Peyer's patch (tissue), 4 donors: ENCODE measurements at regions not wholly inside any gene's neighbourhood (a gene's known extent, or its start where the extent isn't known, plus 50 kb on each side); places are given as distances from the start of the nearest gene placed in this dataset.

Experiments
- DNase-seq, 3 donors: peaks; one replicate each; pipeline ENCODE4 v3.0.0-alpha.2; 2017 to 2019
- H3K27ac ChIP-seq, 4 donors: fragments of 200-600 bp; sonication (generic); one replicate each; pipeline ENCODE4 v1.5.1; 2016 to 2019
- H3K27me3 ChIP-seq, 2 donors: fragments of 200-600 bp; sonication (generic); one replicate each; pipeline ENCODE4 v1.5.1; 2019
- H3K36me3 ChIP-seq, 3 donors: fragments of 200-600 bp; sonication (generic); one replicate each; pipeline ENCODE4 v1.5.1; 2016 to 2019
- H3K4me1 ChIP-seq, 4 donors: fragments of 200-600 bp; sonication (generic); one replicate each; pipeline ENCODE4 v1.5.1; 2016 to 2019
- H3K4me3 ChIP-seq, 4 donors: fragments of 200-600 bp; sonication (generic); 1 replicate in 3 of 4; 2 replicates in 1 of 4; pipeline ENCODE4 v1.5.1; 2016 to 2019; ENCODE audit warnings: mild to moderate bottlenecking in 1 of 4
- H3K9me3 ChIP-seq, 4 donors: fragments of 200-600 bp; sonication (generic); one replicate each; pipeline ENCODE4 v1.5.1; 2016 to 2019; ENCODE audit warnings: mild to moderate bottlenecking in 1 of 4
- CTCF ChIP-seq, 6 experiments: fragments of 450-650 bp in 4 of 6; fragments of 200-600 bp in 2 of 6; sonication (generic) in 1 of 6; IDR thresholded peaks; one replicate each; pipeline ENCODE4 v1.5.1; 2017 to 2019; ENCODE audit warnings: antibody characterized with exemption in 6 of 6, mild to moderate bottlenecking in 3 of 6, moderate library complexity in 1 of 6
- POLR2A ChIP-seq, 2 donors: fragments of 450-650 bp; IDR thresholded peaks; one replicate each; pipeline ENCODE4 v1.5.1; 2017; ENCODE audit warnings: antibody characterized with exemption in 2 of 2, mild to moderate bottlenecking in 2 of 2, moderate library complexity in 2 of 2

DNA sequence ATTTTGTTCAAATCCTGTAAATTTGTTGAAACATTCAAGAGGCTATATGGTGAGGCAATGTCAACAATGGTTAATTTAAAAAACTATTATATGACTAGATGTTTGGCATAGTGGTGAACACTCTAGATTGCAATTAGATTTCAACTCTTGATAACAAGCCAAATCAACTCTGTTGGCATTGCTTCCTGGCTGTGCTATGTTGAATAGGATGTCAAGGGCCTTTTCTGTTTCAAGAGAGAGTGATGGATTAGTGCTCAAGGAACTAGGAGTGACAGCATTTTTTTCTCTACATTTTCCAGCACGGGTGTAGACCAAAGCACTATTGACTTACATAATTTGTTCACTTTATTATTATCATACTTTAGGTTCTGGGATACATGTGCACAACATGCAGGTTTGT is 172.4 kb upstream of the KCNH7 start:
- DNase-seq = no peak
- no peaks in the 10 kb centered on the region for H3K27me3 ChIP-seq

DNA sequence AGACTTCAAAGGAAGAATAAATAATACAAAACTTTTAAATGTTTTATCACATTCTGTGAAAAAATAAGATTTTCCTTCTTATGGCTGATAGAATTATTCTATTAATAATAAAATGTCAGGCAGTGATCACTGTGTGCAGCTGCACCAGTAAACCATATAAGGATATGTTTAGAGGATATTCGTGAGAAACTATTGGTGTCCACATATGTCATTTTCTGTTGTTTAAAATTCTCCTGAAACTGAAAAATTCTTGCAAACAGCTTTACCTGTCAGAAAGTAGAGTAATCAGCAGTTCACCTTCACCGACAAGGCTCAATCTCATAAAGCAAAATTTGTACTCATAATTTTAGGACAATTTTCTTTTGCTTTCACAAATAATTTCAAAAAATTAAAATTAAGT is 170.1 kb upstream of the KCNH7 start:
- H3K27ac ChIP-seq = no peak overlapping the region
- H3K36me3 ChIP-seq = no peaks in the 10 kb centered on the region
- no peak overlapping the region for H3K4me3 ChIP-seq
- no peaks in the 10 kb centered on the region for H3K27me3 ChIP-seq
- TF ChIP-seq POLR2A (IDR thresholded peaks at IDR 0.05) = no peak
- no peak for TF ChIP-seq CTCF (IDR thresholded peaks at IDR 0.05)
- no peaks in the 10 kb centered on the region for H3K4me1 ChIP-seq
- no peak for DNase-seq
- no peaks in the 10 kb centered on the region for H3K9me3 ChIP-seq

More for the DNA sequence above, 172.4 kb upstream of the KCNH7 start:
- H3K9me3 ChIP-seq = no peaks in the 10 kb centered on the region
- TF ChIP-seq POLR2A (IDR thresholded peaks at IDR 0.05) (no peak), CTCF (IDR thresholded peaks at IDR 0.05) (no peak)
- no peaks in the 10 kb centered on the region for H3K4me1 ChIP-seq
- H3K27ac ChIP-seq = no peak overlapping the region
- no peaks in the 10 kb centered on the region for H3K36me3 ChIP-seq
- H3K4me3 ChIP-seq = no peak overlapping the region

GRCh38 chr2:162994718-162995117 is 156.2 kb upstream of the KCNH7 start:
- H3K9me3 ChIP-seq = no peaks in the 10 kb centered on the region
- no peak overlapping the region for H3K27ac ChIP-seq
- H3K27me3 ChIP-seq = no peaks in the 10 kb centered on the region
- DNase-seq = no peak
- H3K36me3 ChIP-seq = no peaks in the 10 kb centered on the region
- TF ChIP-seq CTCF (IDR thresholded peaks at IDR 0.05) = no peak
- TF ChIP-seq POLR2A (IDR thresholded peaks at IDR 0.05) = no peak
- H3K4me3 ChIP-seq = no peak overlapping the region
- H3K4me1 ChIP-seq = no peaks in the 10 kb centered on the region

DNA sequence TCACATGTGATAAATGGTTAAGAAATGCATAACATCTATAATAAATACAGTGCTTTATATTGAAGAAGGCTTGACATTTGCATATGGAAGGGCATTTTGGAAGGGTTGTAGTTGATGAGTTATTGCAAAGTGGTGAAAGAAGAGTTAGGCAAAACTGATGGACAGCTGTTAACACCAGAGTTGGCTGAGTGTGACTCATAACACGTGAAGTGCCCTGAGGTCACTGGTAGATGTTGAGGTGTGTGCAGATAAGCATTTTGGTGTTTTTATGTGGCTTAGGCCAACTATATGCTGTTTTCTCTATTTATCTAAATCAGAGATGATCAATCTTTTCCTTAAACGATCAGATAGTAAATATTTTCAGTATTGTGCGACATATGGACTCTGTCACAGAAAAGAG is 154.3 kb upstream of the KCNH7 start:
- no peaks in the 10 kb centered on the region for H3K4me1 ChIP-seq
- H3K4me3 ChIP-seq = no peak overlapping the region
- no peak for DNase-seq
- no peaks in the 10 kb centered on the region for H3K9me3 ChIP-seq
- no peak for TF ChIP-seq CTCF (IDR thresholded peaks at IDR 0.05)
- H3K36me3 ChIP-seq = no peaks in the 10 kb centered on the region
- H3K27me3 ChIP-seq = no peaks in the 10 kb centered on the region
- H3K27ac ChIP-seq = no peak overlapping the region

DNA sequence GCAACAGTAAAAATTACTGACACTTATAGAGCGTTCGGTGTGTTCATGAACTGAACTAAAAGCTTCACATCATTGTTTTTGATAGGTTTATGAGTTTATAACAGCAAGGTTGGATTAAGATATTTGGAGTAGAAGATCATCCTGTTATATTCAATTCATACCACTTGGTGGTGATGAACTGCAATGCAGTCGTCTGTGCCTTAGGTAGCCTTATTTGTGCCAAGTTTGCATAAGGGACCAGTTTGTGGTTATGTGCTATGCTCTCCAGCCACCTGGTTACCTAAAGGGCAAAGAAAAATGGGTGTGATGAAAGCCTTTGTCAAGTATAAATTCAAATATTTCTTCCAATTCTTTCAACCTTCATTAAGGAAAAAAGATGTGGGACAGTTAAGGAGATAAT is 150.9 kb upstream of the KCNH7 start:
- Histone ChIP-seq H3K9me3 (no peaks in the 10 kb centered on the region), H3K27me3 (no peaks in the 10 kb centered on the region), H3K4me3 (no peak overlapping the region), H3K36me3 (no peaks in the 10 kb centered on the region), H3K27ac (no peak overlapping the region), H3K4me1 (no peaks in the 10 kb centered on the region)
- TF ChIP-seq CTCF (IDR thresholded peaks at IDR 0.05) = no peak
- TF ChIP-seq POLR2A (IDR thresholded peaks at IDR 0.05) = no peak
- DNase-seq = no peak

DNA sequence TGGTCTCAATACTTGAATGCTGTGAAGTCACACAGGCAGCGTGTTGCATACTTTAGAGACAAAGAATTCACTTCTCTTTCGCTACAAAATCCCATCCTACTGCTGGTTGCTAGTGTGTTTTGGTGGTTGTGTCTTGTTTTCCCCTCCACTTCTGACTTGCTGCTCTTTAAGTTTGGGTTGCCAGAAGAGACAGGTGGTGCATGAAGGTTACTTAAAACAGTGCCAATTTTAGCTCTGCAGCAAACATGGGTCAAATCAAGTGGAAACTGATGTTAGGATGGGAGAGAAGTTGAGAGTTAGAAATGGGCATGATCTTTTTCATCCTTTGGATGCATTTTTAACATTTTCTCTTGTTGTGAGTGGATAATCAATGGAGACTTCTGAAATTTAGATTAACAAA is 136.2 kb upstream of the KCNH7 start:
- no peak overlapping the region for H3K27ac ChIP-seq
- H3K27me3 ChIP-seq = no peaks in the 10 kb centered on the region
- H3K4me1 ChIP-seq = no peaks in the 10 kb centered on the region
- no peaks in the 10 kb centered on the region for H3K36me3 ChIP-seq
- H3K9me3 ChIP-seq = no peaks in the 10 kb centered on the region
- TF ChIP-seq POLR2A (IDR thresholded peaks at IDR 0.05) (no peak), CTCF (IDR thresholded peaks at IDR 0.05) (no peak)
- H3K4me3 ChIP-seq = no peak overlapping the region
- no peak for DNase-seq
